ENCODE measurements at regions not wholly inside any gene's neighbourhood (a gene's known extent, or its start where the extent isn't known, plus 50 kb on each side); places are given as distances from the start of the nearest gene placed in this dataset.

DNA sequence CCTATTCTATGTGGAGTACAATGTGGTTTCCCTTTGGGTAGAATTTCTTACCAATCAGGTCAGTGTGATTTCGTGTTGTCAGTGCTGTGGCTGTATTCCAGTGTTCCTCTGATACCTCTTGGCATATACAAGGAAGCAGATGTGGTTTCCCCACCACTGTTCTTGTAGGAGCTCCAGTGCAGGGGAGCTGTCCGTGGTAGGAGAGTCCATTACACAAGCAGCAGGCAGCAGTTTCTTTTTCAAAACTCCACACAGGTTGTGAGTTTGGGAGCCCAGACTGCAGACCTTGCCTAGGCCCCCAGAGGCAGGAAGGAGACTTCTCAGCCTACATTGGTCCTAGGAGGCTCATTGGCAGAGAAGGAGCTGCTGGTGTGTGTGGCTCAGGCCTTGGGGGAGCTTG, 452.8 kb downstream of the AACS start:
- TF ChIP-seq, protein P1, sequence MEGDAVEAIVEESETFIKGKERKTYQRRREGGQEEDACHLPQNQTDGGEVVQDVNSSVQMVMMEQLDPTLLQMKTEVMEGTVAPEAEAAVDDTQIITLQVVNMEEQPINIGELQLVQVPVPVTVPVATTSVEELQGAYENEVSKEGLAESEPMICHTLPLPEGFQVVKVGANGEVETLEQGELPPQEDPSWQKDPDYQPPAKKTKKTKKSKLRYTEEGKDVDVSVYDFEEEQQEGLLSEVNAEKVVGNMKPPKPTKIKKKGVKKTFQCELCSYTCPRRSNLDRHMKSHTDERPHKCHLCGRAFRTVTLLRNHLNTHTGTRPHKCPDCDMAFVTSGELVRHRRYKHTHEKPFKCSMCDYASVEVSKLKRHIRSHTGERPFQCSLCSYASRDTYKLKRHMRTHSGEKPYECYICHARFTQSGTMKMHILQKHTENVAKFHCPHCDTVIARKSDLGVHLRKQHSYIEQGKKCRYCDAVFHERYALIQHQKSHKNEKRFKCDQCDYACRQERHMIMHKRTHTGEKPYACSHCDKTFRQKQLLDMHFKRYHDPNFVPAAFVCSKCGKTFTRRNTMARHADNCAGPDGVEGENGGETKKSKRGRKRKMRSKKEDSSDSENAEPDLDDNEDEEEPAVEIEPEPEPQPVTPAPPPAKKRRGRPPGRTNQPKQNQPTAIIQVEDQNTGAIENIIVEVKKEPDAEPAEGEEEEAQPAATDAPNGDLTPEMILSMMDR (conservative IDR thresholded peaks at IDR 0.05): no peak
- no peak for TF ChIP-seq EZH2 (IDR thresholded peaks at IDR 0.05; ENCODE audit: low read depth)
